HepG2 (cell line): ENCODE measurements at regions not wholly inside any gene's neighbourhood (a gene's known extent, or its start where the extent isn't known, plus 50 kb on each side); places are given as distances from the start of the nearest gene placed in this dataset.

Source experiments
- ATAC-seq: fragments of 200-7000 bp; cut with Tn5 transposase; 3 replicates; pipeline ENCODE4 v1.9.1; 2020; ENCODE audit warnings: mild to moderate bottlenecking, moderate library complexity
- BruUV-seq: library from RNA; stranded (reverse); fragments of 400-500 nt; replicated peaks from 2 replicates; lab custom pipeline; 2021; lab: Mats Ljungman, UMichigan
- CTCF ChIA-PET: fragments of 300-600 bp; formaldehyde crosslinking; extraction: SDS; loops from one replicate; lab custom pipeline; 2021; ENCODE audit warnings: low total read pairs, inconsistent platforms, low intra/inter-chr PET ratio; lab: Yijun Ruan, JAX
- POLR2A ChIA-PET: fragments of 350-600 bp; sonication (Branson Sonifier 250); formaldehyde crosslinking; loops from one replicate; lab custom pipeline; 2020; ENCODE audit warnings: antibody characterized with exemption, inconsistent platforms; lab: Yijun Ruan, JAX
- DNase-seq: peaks from one replicate; pipeline ENCODE4 v3.0.0-alpha.2; 2015; ENCODE audit warnings: low spot score
- FAIRE-seq: peaks from 3 replicates; lab custom pipeline; 2011; peaks lifted over from hg19 to GRCh38; lab: Jason Lieb, UNC
- H2AFZ ChIP-seq: one replicate; pipeline ENCODE4 v1.6.1; 2011; ENCODE audit warnings: low read length, inconsistent platforms
- H3K27ac ChIP-seq: fragments of 300-600 bp; 3 replicates; pipeline ENCODE4 v1.8.0; 2011; ENCODE audit warnings: mixed run types, mild to moderate bottlenecking, mixed read lengths, low read length, inconsistent platforms; ENCODE audit not compliant: insufficient read depth; ENCODE audit errors: extremely low read length
- H3K27me3 ChIP-seq, 2 experiments: fragments of 200-600 bp in 1 of 2; 2 replicates in 1 of 2; 3 replicates in 1 of 2; pipeline versions ENCODE4 v1.6.0 to v1.8.0; 2011; ENCODE audit warnings: low read length in 2 of 2, mild to moderate bottlenecking in 2 of 2, moderate library complexity in 2 of 2, inconsistent platforms in 1 of 2; ENCODE audit not compliant: insufficient read depth in 2 of 2, control insufficient read depth in 1 of 2
- H3K36me3 ChIP-seq, 2 experiments: fragments of 200-600 bp in 1 of 2; replicated peaks in 1 of 2; 2 replicates in 1 of 2; 3 replicates in 1 of 2; pipeline versions ENCODE4 v1.5.1 to v1.8.0; 2011; ENCODE audit warnings: low read length in 2 of 2, inconsistent platforms in 1 of 2; ENCODE audit not compliant: insufficient read depth in 2 of 2, control insufficient read depth in 1 of 2
- H3K4me1 ChIP-seq: 2 replicates; pipeline ENCODE4 v1.5.1; 2012; ENCODE audit warnings: low read length, inconsistent platforms; ENCODE audit not compliant: insufficient read depth
- H3K4me2 ChIP-seq: 2 replicates; pipeline ENCODE4 v1.6.0; 2011; ENCODE audit warnings: low read depth, low read length, inconsistent platforms
- H3K4me3 ChIP-seq, 3 experiments: fragments of 200-600 bp in 1 of 3; sonication (generic), shearing (Covaris generic) in 1 of 3; replicated peaks in 1 of 3; 2 replicates each; pipeline ENCODE4 v1.5.1; 2011 to 2016; ENCODE audit warnings: low read length in 3 of 3, inconsistent platforms in 2 of 3, low read depth in 2 of 3, mild to moderate bottlenecking in 2 of 3, control low read depth in 1 of 3, mixed read lengths in 1 of 3; ENCODE audit not compliant: insufficient read depth in 1 of 3
- H3K79me2 ChIP-seq: one replicate; pipeline ENCODE4 v1.6.1; 2011; ENCODE audit warnings: low read length, inconsistent platforms; ENCODE audit not compliant: insufficient read depth
- H3K9ac ChIP-seq: 2 replicates; pipeline ENCODE4 v1.6.0; 2011; ENCODE audit warnings: mild to moderate bottlenecking, low read depth, low read length, inconsistent platforms; ENCODE audit not compliant: insufficient read depth
- H3K9me3 ChIP-seq: 2 replicates; pipeline ENCODE4 v1.5.1; 2012; ENCODE audit warnings: mild to moderate bottlenecking, low read length
- H4K20me1 ChIP-seq: 2 replicates; pipeline ENCODE4 v1.6.0; 2011; ENCODE audit warnings: inconsistent platforms, mild to moderate bottlenecking, low read length, moderate library complexity; ENCODE audit not compliant: insufficient read depth
- ERF ChIP-seq: IDR thresholded peaks from 2 replicates; pipeline ENCODE4 v1.6.1; 2018; ENCODE audit warnings: missing biosample characterization, missing genetic modification reagents
- KLF6 ChIP-seq: IDR thresholded peaks from 2 replicates; pipeline ENCODE4 v1.8.0; 2016; ENCODE audit warnings: missing biosample characterization, missing genetic modification reagents
- PITX1 ChIP-seq: sonication (generic); formaldehyde crosslinking; IDR thresholded peaks from 2 replicates; pipeline ENCODE4 v1.5.1; 2020; ENCODE audit warnings: mild to moderate bottlenecking, missing genetic modification reagents
- REXO4 ChIP-seq: sonication (generic); formaldehyde crosslinking; IDR thresholded peaks from 2 replicates; pipeline ENCODE4 v1.8.0; 2022; ENCODE audit warnings: missing genetic modification reagents, mild to moderate bottlenecking, borderline replicate concordance
- TP53 ChIP-seq: sonication (generic); formaldehyde crosslinking; conservative IDR thresholded peaks from 2 replicates; pipeline ENCODE4 v1.4.0; 2020; ENCODE audit warnings: missing genetic modification reagents
- YEATS2 ChIP-seq: sonication (generic); formaldehyde crosslinking; IDR thresholded peaks from 2 replicates; pipeline ENCODE4 v1.4.0; 2020; ENCODE audit warnings: missing genetic modification reagents, borderline replicate concordance
- ZBTB1 ChIP-seq: sonication (generic); formaldehyde crosslinking; IDR thresholded peaks from 2 replicates; pipeline ENCODE4 v1.4.0; 2020; ENCODE audit warnings: missing genetic modification reagents, borderline replicate concordance
- ZNF747 ChIP-seq: sonication (generic); formaldehyde crosslinking; IDR thresholded peaks from 2 replicates; pipeline ENCODE4 v1.8.1; 2023; ENCODE audit warnings: missing genetic modification reagents, mild to moderate bottlenecking, borderline replicate concordance
- ZNF766 ChIP-seq: sonication (generic); formaldehyde crosslinking; IDR thresholded peaks from 2 replicates; pipeline ENCODE4 v1.5.0; 2020; ENCODE audit warnings: missing genetic modification reagents, borderline replicate concordance
- WGBS: methylation state at CpG from one replicate; pipeline ENCODE4 v1.1.6; 2017; ENCODE audit warnings: low lambda C conversion rate; 5-methylcytosine and 5-hydroxymethylcytosine counted together
- in situ Hi-C: cut with HindIII; loops from 2 replicates; pipeline ENCODE4 v1.10.0; 2017; ENCODE audit warnings: low pct_unique_long_range_greater_than_20kb; ENCODE audit not compliant: extremely low pct_ligation_motif_present
- intact Hi-C: fragments of 100-400 bp; cut with micrococcal nuclease; formaldehyde crosslinking; loops from one replicate; pipeline ENCODE4 v1.10.0; 2022; ENCODE audit not compliant: unreplicated experiment
- TF ChIP-seq, protein P1 (sequence below): sonication (generic); formaldehyde crosslinking; IDR thresholded peaks from 2 replicates; pipeline ENCODE4 v1.5.1; 2020; ENCODE audit warnings: missing genetic modification reagents, mild to moderate bottlenecking, borderline replicate concordance
- TF ChIP-seq, protein P2 (sequence below): sonication (generic); formaldehyde crosslinking; IDR thresholded peaks from 2 replicates; pipeline ENCODE4 v1.8.0; 2023; ENCODE audit warnings: mild to moderate bottlenecking, missing genetic modification reagents
- TF ChIP-seq, protein P3 (sequence below): sonication (generic); formaldehyde crosslinking; IDR thresholded peaks from 2 replicates; pipeline ENCODE4 v1.5.0; 2020; ENCODE audit warnings: mild to moderate bottlenecking, missing genetic modification reagents
- TF ChIP-seq, protein P4 (sequence below): sonication (generic); formaldehyde crosslinking; IDR thresholded peaks from 2 replicates; pipeline ENCODE4 v1.4.0; 2020; ENCODE audit warnings: mild to moderate bottlenecking, missing genetic modification reagents

DNA sequence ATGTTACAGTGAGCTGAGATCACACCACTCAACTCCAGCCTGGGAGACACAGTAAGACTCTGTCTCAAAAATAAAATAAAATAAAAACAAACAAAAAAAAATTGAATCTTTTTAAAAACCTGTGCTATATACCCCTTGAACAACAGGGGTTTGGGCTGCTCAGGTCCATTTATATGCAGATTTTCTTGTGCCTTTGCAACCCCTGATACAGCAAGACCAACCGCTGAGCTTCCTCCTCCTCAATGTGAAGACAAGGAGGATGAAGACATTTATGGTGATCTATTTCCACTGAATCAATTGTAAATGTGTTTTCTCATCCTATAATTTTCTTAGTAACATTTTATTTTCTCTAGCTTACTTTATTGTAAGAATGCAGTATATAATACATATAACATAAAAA, 831.0 kb upstream of the ARPP21 start:
- no peak overlapping the region for H3K9ac ChIP-seq
- POLR2A ChIA-PET, result no interaction called here
- H3K4me3 ChIP-seq, result no peak overlapping the region
- no peaks in the 10 kb centered on the region for H3K4me1 ChIP-seq
- in situ Hi-C loops (no loop called here), intact Hi-C loops (no loop called here)
- ATAC-seq (no peak), DNase-seq (no peak), FAIRE-seq (no peak)
- no peaks in the 10 kb centered on the region for H4K20me1 ChIP-seq
- H3K27me3 ChIP-seq, result no peaks in the 10 kb centered on the region
- BruUV-seq, result no TSS peak
- peaks cover 63% of the 10 kb centered on the region for H3K9me3 ChIP-seq
- 0% methylated on average over 1 of the region's 1 CpG for WGBS
- no peaks in the 10 kb centered on the region for H3K79me2 ChIP-seq
- TF ChIP-seq YEATS2, result no peak
- no peak for TF ChIP-seq TP53 (CRISPR knock-in tag)
- TF ChIP-seq ERF (CRISPR knock-in tag), result no peak
- no peak for TF ChIP-seq PITX1
- TF ChIP-seq ZBTB1 (CRISPR knock-in tag), result no peak
- TF ChIP-seq KLF6, result no peak
- TF ChIP-seq, protein P1, sequence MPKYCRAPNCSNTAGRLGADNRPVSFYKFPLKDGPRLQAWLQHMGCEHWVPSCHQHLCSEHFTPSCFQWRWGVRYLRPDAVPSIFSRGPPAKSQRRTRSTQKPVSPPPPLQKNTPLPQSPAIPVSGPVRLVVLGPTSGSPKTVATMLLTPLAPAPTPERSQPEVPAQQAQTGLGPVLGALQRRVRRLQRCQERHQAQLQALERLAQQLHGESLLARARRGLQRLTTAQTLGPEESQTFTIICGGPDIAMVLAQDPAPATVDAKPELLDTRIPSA, result no peak
- TF ChIP-seq, protein P2, sequence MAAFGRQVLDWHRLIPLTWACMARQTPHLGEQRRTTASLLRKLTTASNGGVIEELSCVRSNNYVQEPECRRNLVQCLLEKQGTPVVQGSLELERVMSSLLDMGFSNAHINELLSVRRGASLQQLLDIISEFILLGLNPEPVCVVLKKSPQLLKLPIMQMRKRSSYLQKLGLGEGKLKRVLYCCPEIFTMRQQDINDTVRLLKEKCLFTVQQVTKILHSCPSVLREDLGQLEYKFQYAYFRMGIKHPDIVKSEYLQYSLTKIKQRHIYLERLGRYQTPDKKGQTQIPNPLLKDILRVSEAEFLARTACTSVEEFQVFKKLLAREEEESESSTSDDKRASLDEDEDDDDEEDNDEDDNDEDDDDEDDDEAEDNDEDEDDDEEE (CRISPR knock-in tag), result no peak
- no peak for TF ChIP-seq ZNF766 (CRISPR knock-in tag)
- TF ChIP-seq, protein P3, sequence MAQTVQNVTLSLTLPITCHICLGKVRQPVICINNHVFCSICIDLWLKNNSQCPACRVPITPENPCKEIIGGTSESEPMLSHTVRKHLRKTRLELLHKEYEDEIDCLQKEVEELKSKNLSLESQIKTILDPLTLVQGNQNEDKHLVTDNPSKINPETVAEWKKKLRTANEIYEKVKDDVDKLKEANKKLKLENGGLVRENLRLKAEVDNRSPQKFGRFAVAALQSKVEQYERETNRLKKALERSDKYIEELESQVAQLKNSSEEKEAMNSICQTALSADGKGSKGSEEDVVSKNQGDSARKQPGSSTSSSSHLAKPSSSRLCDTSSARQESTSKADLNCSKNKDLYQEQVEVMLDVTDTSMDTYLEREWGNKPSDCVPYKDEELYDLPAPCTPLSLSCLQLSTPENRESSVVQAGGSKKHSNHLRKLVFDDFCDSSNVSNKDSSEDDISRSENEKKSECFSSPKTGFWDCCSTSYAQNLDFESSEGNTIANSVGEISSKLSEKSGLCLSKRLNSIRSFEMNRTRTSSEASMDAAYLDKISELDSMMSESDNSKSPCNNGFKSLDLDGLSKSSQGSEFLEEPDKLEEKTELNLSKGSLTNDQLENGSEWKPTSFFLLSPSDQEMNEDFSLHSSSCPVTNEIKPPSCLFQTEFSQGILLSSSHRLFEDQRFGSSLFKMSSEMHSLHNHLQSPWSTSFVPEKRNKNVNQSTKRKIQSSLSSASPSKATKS, result no peak
- no peak for TF ChIP-seq ZNF747
- TF ChIP-seq, protein P4, sequence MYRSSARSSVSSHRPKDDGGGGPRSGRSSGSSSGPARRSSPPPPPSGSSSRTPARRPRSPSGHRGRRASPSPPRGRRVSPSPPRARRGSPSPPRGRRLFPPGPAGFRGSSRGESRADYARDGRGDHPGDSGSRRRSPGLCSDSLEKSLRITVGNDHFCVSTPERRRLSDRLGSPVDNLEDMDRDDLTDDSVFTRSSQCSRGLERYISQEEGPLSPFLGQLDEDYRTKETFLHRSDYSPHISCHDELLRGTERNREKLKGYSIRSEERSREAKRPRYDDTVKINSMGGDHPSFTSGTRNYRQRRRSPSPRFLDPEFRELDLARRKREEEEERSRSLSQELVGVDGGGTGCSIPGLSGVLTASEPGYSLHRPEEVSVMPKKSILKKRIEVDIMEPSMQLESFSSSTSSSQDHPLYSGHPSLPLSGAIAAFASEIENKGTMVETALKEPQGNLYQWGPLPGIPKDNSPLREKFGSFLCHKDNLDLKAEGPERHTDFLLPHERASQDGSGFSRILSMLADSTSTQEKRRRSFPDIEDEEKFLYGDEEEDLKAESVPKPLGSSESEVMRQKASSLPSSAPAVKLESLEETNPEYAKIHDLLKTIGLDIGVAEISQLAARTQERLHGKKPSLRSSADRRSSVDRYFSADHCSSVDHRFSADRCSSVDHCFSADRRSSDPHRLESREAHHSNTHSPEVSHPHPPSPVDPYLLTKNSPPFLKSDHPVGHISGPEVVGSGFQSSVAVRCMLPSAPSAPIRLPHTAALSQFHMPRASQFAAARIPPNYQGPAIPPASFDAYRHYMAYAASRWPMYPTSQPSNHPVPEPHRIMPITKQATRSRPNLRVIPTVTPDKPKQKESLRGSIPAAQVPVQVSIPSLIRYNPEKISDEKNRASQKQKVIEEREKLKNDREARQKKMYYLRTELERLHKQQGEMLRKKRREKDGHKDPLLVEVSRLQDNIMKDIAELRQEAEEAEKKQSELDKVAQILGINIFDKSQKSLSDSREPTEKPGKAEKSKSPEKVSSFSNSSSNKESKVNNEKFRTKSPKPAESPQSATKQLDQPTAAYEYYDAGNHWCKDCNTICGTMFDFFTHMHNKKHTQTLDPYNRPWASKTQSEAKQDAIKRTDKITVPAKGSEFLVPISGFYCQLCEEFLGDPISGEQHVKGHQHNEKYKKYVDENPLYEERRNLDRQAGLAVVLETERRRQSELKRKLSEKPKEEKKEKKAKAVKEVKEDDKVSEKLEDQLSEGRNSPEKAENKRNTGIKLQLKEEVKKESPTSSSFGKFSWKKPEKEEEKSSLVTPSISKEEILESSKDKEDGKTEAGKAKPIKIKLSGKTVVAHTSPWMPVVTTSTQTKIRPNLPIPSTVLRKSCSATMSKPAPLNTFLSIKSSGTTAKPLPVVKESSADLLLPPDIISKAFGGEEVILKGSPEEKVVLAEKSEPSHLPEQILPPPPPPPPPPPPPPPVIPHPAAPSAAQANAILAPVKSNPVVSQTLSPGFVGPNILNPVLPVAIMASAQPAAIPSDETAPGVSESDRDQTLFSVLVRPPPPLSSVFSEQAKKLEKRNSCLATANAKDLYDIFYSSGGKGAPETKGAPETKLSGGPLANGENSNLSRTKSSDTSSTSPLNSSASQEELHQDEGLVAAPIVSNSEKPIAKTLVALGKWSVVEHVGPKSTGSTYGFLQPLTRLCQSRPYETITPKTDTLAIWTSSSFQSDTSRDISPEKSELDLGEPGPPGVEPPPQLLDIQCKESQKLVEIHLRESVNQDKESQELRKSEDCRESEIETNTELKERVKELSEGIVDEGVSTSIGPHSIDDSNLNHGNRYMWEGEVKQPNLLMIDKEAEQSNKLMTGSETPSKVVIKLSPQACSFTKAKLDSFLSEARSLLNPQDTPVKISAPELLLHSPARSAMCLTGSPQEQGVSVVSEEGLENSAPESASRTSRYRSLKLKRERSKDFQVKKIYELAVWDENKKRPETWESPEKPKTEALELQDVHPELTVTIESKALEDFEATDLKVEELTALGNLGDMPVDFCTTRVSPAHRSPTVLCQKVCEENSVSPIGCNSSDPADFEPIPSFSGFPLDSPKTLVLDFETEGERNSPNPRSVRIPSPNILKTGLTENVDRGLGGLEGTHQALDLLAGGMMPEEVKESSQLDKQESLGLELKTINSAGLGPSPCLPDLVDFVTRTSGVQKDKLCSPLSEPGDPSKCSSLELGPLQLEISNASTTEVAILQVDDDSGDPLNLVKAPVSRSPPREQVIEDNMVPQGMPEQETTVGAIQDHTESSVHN (CRISPR knock-in tag), result no peak
- TF ChIP-seq REXO4 (CRISPR knock-in tag), result no peak
- H3K27ac ChIP-seq, result no peak overlapping the region
- H2AFZ ChIP-seq, result no peak overlapping the region
- no peak overlapping the region for H3K4me2 ChIP-seq
- no peaks in the 10 kb centered on the region for H3K36me3 ChIP-seq
- CTCF ChIA-PET, result no interaction called here
